Erythroblast (primary cell): ENCODE measurements at regions not wholly inside any gene's neighbourhood (a gene's known extent, or its start where the extent isn't known, plus 50 kb on each side); places are given as distances from the start of the nearest gene placed in this dataset.

Source experiments
- DNase-seq, 2 experiments: peaks; one replicate each; lab custom pipeline; 2025; lab: John Stamatoyannopoulos, UW
- GATA1 ChIP-seq: IDR thresholded peaks from 2 replicates; pipeline ENCODE4 v1.6.1; 2011; ENCODE audit warnings: low read depth, mild to moderate bottlenecking, control low read depth, low read length, moderate library complexity
- POLR2A ChIP-seq: IDR thresholded peaks from 2 replicates; pipeline ENCODE4 v1.6.1; 2011; ENCODE audit warnings: mild to moderate bottlenecking, low read length

- TF ChIP-seq GATA1: no peak
- no peak for TF ChIP-seq POLR2A
- DNase-seq: no peak
Measured at GRCh38 chr15:101561584-101561906, 72.0 kb upstream of the PCSK6 start.

- TF ChIP-seq GATA1 (no peak), POLR2A (no peak)
- no peak for DNase-seq
Measured at GRCh38 chr15:101560722-101561583, 71.4 kb upstream of the PCSK6 start.

- TF ChIP-seq GATA1 (no peak), POLR2A (no peak)
- no peak for DNase-seq
Measured at GRCh38 chr15:101559952-101560351, 70.4 kb upstream of the PCSK6 start.

GRCh38 chr15:101558221-101558941 is 68.9 kb upstream of the PCSK6 start:
- no peak for DNase-seq
- TF ChIP-seq POLR2A (no peak), GATA1 (no peak)

- no peak for DNase-seq
- TF ChIP-seq GATA1 (no peak), POLR2A (no peak)
Measured at GRCh38 chr15:101556273-101556672, 66.8 kb upstream of the PCSK6 start.

GRCh38 chr15:101554115-101554915 is 64.8 kb upstream of the PCSK6 start:
- DNase-seq: no peak
- TF ChIP-seq GATA1: no peak
- TF ChIP-seq POLR2A: no peak

- no peak for DNase-seq
- TF ChIP-seq POLR2A (no peak), GATA1 (no peak)
Measured at GRCh38 chr15:101551696-101552591, 62.4 kb upstream of the PCSK6 start.

GRCh38 chr15:101550124-101550523 is 60.6 kb upstream of the PCSK6 start:
- DNase-seq: no peak
- TF ChIP-seq GATA1 (no peak), POLR2A (no peak)

GRCh38 chr15:101549647-101550046 is 60.1 kb upstream of the PCSK6 start:
- TF ChIP-seq POLR2A (no peak), GATA1 (no peak)

GRCh38 chr15:101547737-101548136 is 58.2 kb upstream of the PCSK6 start:
- no peak for DNase-seq
- TF ChIP-seq POLR2A: no peak
- no peak for TF ChIP-seq GATA1

More at GRCh38 chr15:101549647-101550046, 60.1 kb upstream of the PCSK6 start:
- no peak for DNase-seq

- no peak for DNase-seq
- no peak for TF ChIP-seq POLR2A
- no peak for TF ChIP-seq GATA1
Measured at GRCh38 chr15:101545548-101546505, 56.3 kb upstream of the PCSK6 start.

GRCh38 chr15:101544613-101544945 is 55.1 kb upstream of the PCSK6 start:
- TF ChIP-seq POLR2A: no peak
- TF ChIP-seq GATA1: no peak
- no peak for DNase-seq
